ENCODE measurements at regions not wholly inside any gene's neighbourhood (a gene's known extent, or its start where the extent isn't known, plus 50 kb on each side); places are given as distances from the start of the nearest gene placed in this dataset.
A peak's percentile ranks its signal among the peaks of the same experiment; 100 is the strongest.

- H3K9me3 Mint-ChIP-seq = no peaks in the 10 kb centered on the region
- H3K27me3 Mint-ChIP-seq (ENCODE audit: low read depth, poor library complexity) = peaks cover 14% of the 10 kb centered on the region
- peak; percentile 64 for DNase-seq
- TF ChIP-seq, protein P1, sequence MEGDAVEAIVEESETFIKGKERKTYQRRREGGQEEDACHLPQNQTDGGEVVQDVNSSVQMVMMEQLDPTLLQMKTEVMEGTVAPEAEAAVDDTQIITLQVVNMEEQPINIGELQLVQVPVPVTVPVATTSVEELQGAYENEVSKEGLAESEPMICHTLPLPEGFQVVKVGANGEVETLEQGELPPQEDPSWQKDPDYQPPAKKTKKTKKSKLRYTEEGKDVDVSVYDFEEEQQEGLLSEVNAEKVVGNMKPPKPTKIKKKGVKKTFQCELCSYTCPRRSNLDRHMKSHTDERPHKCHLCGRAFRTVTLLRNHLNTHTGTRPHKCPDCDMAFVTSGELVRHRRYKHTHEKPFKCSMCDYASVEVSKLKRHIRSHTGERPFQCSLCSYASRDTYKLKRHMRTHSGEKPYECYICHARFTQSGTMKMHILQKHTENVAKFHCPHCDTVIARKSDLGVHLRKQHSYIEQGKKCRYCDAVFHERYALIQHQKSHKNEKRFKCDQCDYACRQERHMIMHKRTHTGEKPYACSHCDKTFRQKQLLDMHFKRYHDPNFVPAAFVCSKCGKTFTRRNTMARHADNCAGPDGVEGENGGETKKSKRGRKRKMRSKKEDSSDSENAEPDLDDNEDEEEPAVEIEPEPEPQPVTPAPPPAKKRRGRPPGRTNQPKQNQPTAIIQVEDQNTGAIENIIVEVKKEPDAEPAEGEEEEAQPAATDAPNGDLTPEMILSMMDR (IDR thresholded peaks at IDR 0.05) = no peak
- peak overlapping the region; percentile 65 for H3K4me3 Mint-ChIP-seq
- H3K36me3 Mint-ChIP-seq (ENCODE audit: low read depth) = no peaks in the 10 kb centered on the region
- H3K27ac Mint-ChIP-seq = peak overlapping the region; percentile 92
- H3K4me1 Mint-ChIP-seq = peaks cover 96% of the 10 kb centered on the region
Observed at GRCh38 chr13:44155422-44156293, 218.0 kb upstream of the SERP2 start.

DNA sequence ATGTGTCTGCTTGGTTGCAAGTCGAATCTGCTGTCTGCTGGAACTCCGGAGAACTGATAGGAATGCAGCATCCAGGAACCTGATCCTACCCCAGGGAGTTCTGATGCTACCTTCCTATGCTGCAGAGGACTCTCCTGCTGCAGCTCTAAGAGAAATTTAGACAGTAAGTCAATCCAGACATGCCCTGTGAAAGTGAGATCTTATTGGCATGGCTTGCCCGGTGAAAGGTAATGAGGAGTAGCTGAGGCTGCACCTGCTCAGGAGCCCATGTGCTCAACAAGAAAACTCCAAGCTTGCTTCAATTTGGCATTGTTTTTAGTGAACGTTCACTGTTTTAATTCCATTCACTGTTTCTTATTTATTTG lies 217.3 kb upstream of the SERP2 start:
- Mint-ChIP-seq H3K4me3 (peak overlapping the region; percentile 65), H3K27ac (peak overlapping the region; percentile 92), H3K27me3 (ENCODE audit: low read depth, poor library complexity) (peaks cover 14% of the 10 kb centered on the region), H3K9me3 (no peaks in the 10 kb centered on the region), H3K36me3 (ENCODE audit: low read depth) (no peaks in the 10 kb centered on the region), H3K4me1 (peaks cover 96% of the 10 kb centered on the region)
- no peak for DNase-seq
- TF ChIP-seq, protein P1 (IDR thresholded peaks at IDR 0.05) = no peak

DNA sequence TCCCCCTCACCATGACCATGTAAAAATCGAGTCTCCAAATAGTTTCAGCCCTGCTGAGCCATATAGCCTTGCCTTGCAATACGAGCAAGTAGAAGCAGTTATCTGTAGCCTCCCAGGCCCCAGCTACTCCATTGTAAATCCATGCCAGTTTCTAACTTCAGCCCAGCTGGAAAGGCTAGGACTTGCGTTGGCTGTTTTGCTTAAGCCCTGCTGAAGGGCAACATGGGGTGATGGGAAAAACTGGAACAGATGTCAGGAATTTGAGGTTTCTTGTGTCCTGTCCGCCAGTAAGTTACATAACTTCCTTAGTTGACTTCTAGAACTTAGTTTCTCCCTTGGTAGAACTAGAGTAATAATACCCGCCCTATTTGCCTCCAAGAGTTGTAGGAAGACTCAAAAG lies 216.0 kb upstream of the SERP2 start:
- peak overlapping the region; percentile 46 for H3K27ac Mint-ChIP-seq
- H3K4me3 Mint-ChIP-seq = no peak overlapping the region

GRCh38 chr13:44158098-44158521 lies 215.5 kb upstream of the SERP2 start:
- H3K4me3 Mint-ChIP-seq = no peak overlapping the region
- H3K9me3 Mint-ChIP-seq = no peaks in the 10 kb centered on the region
- TF ChIP-seq, protein P1 (IDR thresholded peaks at IDR 0.05) = no peak
- H3K27ac Mint-ChIP-seq = no peak overlapping the region
- peaks cover 14% of the 10 kb centered on the region for H3K27me3 Mint-ChIP-seq (ENCODE audit: low read depth, poor library complexity)
- H3K36me3 Mint-ChIP-seq (ENCODE audit: low read depth) = no peaks in the 10 kb centered on the region
- peaks cover 81% of the 10 kb centered on the region for H3K4me1 Mint-ChIP-seq
- DNase-seq = no peak

More for the DNA sequence above, 216.0 kb upstream of the SERP2 start:
- no peaks in the 10 kb centered on the region for H3K9me3 Mint-ChIP-seq
- H3K4me1 Mint-ChIP-seq = peaks cover 86% of the 10 kb centered on the region
- DNase-seq = no peak
- H3K36me3 Mint-ChIP-seq (ENCODE audit: low read depth) = no peaks in the 10 kb centered on the region
- TF ChIP-seq, protein P1 (IDR thresholded peaks at IDR 0.05) = no peak
- H3K27me3 Mint-ChIP-seq (ENCODE audit: low read depth, poor library complexity) = peaks cover 13% of the 10 kb centered on the region

DNA sequence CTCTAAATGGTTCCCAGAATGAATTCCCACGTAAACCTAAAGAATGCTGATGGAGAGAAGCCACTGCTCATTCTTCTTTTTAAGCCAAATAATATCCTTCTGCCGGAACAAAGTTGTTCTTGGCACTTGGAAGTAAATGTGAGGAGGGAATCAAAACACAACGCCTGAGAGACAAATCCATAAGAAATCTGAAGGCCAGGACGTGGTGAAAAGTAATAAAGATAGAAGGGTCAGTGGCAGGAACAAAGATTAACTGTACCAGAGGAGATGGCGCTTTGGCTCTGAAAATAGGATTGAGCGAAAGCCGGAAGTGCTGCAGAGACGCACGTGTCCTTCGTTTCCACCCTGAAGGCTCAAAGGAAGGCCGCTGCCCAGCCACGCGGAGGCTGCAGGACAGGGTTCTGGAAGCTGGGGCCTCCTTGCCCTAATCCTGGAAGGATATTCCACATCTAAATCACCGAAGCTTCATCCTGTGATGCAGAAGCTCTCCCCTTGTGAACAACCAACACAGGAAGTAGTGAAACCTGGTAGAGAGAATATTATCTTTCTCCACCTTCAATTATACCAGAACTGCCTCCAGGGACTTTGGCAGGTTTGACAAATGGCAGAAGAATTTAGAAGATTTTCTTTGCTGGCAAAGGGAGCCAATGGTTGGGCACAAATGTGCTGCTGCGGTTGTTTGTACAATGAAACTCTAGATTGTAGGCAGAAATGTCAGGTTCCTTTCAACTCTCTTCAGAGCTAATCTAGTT lies 214.6 kb upstream of the SERP2 start:
- TF ChIP-seq, protein P1 (IDR thresholded peaks at IDR 0.05) = no peak
- no peaks in the 10 kb centered on the region for H3K9me3 Mint-ChIP-seq
- no peak overlapping the region for H3K27ac Mint-ChIP-seq
- H3K27me3 Mint-ChIP-seq (ENCODE audit: low read depth, poor library complexity) = peaks cover 14% of the 10 kb centered on the region
- DNase-seq = no peak
- peaks cover 71% of the 10 kb centered on the region for H3K4me1 Mint-ChIP-seq
- H3K4me3 Mint-ChIP-seq = no peak overlapping the region
- H3K36me3 Mint-ChIP-seq (ENCODE audit: low read depth) = no peaks in the 10 kb centered on the region
